H1 (cell line): ENCODE measurements at regions not wholly inside any gene's neighbourhood (a gene's known extent, or its start where the extent isn't known, plus 50 kb on each side); places are given as distances from the start of the nearest gene placed in this dataset.

Experiments used
- BCL11A ChIP-seq, 2 experiments: IDR thresholded peaks; one replicate each; pipeline ENCODE4 v1.6.1; 2011; ENCODE audit warnings: low read depth in 2 of 2, low read length in 2 of 2, mild to moderate bottlenecking in 2 of 2
- CBX8 ChIP-seq: fragments of 300-800, 300-1000 bp; sonication (generic); IDR thresholded peaks from 2 replicates; pipeline ENCODE4 v1.7.1; 2016; ENCODE audit warnings: low read depth, low read length, borderline replicate concordance
- CTBP2 ChIP-seq: IDR thresholded peaks from 2 replicates; pipeline ENCODE4 v1.7.0; 2011; ENCODE audit warnings: borderline replicate concordance, mild to moderate bottlenecking, moderate library complexity, mixed read lengths, low read length; ENCODE audit not compliant: insufficient read depth, insufficient read length
- EP300 ChIP-seq, 2 experiments: IDR thresholded peaks; 1 replicate in 1 of 2; 2 replicates in 1 of 2; pipeline ENCODE4 v1.6.1; 2011 to 2012; ENCODE audit warnings: low read depth in 2 of 2, low read length in 2 of 2, mild to moderate bottlenecking in 2 of 2, borderline replicate concordance in 1 of 2, inconsistent platforms in 1 of 2, moderate library complexity in 1 of 2
- GABPA ChIP-seq: IDR thresholded peaks from 2 replicates; pipeline ENCODE4 v1.6.1; 2011; ENCODE audit warnings: mild to moderate bottlenecking, low read length, moderate library complexity, borderline replicate concordance; ENCODE audit not compliant: insufficient read depth
- NRF1 ChIP-seq: IDR thresholded peaks from 2 replicates; pipeline ENCODE4 v1.6.1; 2011; ENCODE audit warnings: mild to moderate bottlenecking, low read depth, low read length, improper control_type of control experiment
- RNF2 ChIP-seq: fragments of 200-900, 300-1000 bp; sonication (generic); IDR thresholded peaks from 2 replicates; pipeline ENCODE4 v1.7.1; 2016; ENCODE audit warnings: borderline replicate concordance, low read depth, mild to moderate bottlenecking, antibody characterized with exemption, low read length; ENCODE audit not compliant: poor library complexity, severe bottlenecking; ENCODE audit errors: missing control alignments
- SP2 ChIP-seq: IDR thresholded peaks from 2 replicates; pipeline ENCODE4 v1.6.1; 2012; ENCODE audit warnings: mild to moderate bottlenecking, low read length, inconsistent platforms
- SP4 ChIP-seq: IDR thresholded peaks from 2 replicates; pipeline ENCODE4 v1.6.1; 2012; ENCODE audit warnings: low read length, inconsistent platforms
- TBP ChIP-seq: IDR thresholded peaks from 2 replicates; pipeline ENCODE4 v1.6.1; 2011; ENCODE audit warnings: low read depth, low read length, improper control_type of control experiment
- TEAD4 ChIP-seq: IDR thresholded peaks from 2 replicates; pipeline ENCODE4 v1.6.1; 2012; ENCODE audit warnings: low read depth, low read length, inconsistent platforms, mixed read lengths
- TF ChIP-seq, protein P1 (sequence below): fragments of 300-600 bp; sonication (generic); IDR thresholded peaks from 2 replicates; pipeline ENCODE4 v1.7.1; 2012; ENCODE audit warnings: low read length, moderate library complexity, mild to moderate bottlenecking, inconsistent platforms; ENCODE audit not compliant: insufficient replicate concordance

DNA sequence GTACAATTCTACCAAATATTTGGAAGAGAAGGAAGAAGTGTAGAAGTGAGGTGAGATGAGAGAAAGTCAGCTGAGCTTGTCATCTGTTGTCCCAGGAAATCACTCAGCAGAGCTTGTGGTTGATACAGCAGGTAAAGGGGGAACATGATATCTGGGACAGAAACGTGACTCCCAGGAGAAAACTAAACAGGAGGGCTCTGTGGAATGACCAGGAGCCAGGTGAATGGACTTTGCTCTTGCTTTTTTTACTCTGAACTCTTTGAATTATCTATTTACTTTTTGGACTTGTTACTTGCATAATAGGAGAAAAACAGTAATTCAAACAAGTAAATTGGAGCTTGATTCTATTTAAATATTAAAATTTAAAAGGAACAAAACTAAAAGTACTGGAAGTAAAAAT, 555.6 kb upstream of the FRG1 start (continued):
- TF ChIP-seq, protein P1, sequence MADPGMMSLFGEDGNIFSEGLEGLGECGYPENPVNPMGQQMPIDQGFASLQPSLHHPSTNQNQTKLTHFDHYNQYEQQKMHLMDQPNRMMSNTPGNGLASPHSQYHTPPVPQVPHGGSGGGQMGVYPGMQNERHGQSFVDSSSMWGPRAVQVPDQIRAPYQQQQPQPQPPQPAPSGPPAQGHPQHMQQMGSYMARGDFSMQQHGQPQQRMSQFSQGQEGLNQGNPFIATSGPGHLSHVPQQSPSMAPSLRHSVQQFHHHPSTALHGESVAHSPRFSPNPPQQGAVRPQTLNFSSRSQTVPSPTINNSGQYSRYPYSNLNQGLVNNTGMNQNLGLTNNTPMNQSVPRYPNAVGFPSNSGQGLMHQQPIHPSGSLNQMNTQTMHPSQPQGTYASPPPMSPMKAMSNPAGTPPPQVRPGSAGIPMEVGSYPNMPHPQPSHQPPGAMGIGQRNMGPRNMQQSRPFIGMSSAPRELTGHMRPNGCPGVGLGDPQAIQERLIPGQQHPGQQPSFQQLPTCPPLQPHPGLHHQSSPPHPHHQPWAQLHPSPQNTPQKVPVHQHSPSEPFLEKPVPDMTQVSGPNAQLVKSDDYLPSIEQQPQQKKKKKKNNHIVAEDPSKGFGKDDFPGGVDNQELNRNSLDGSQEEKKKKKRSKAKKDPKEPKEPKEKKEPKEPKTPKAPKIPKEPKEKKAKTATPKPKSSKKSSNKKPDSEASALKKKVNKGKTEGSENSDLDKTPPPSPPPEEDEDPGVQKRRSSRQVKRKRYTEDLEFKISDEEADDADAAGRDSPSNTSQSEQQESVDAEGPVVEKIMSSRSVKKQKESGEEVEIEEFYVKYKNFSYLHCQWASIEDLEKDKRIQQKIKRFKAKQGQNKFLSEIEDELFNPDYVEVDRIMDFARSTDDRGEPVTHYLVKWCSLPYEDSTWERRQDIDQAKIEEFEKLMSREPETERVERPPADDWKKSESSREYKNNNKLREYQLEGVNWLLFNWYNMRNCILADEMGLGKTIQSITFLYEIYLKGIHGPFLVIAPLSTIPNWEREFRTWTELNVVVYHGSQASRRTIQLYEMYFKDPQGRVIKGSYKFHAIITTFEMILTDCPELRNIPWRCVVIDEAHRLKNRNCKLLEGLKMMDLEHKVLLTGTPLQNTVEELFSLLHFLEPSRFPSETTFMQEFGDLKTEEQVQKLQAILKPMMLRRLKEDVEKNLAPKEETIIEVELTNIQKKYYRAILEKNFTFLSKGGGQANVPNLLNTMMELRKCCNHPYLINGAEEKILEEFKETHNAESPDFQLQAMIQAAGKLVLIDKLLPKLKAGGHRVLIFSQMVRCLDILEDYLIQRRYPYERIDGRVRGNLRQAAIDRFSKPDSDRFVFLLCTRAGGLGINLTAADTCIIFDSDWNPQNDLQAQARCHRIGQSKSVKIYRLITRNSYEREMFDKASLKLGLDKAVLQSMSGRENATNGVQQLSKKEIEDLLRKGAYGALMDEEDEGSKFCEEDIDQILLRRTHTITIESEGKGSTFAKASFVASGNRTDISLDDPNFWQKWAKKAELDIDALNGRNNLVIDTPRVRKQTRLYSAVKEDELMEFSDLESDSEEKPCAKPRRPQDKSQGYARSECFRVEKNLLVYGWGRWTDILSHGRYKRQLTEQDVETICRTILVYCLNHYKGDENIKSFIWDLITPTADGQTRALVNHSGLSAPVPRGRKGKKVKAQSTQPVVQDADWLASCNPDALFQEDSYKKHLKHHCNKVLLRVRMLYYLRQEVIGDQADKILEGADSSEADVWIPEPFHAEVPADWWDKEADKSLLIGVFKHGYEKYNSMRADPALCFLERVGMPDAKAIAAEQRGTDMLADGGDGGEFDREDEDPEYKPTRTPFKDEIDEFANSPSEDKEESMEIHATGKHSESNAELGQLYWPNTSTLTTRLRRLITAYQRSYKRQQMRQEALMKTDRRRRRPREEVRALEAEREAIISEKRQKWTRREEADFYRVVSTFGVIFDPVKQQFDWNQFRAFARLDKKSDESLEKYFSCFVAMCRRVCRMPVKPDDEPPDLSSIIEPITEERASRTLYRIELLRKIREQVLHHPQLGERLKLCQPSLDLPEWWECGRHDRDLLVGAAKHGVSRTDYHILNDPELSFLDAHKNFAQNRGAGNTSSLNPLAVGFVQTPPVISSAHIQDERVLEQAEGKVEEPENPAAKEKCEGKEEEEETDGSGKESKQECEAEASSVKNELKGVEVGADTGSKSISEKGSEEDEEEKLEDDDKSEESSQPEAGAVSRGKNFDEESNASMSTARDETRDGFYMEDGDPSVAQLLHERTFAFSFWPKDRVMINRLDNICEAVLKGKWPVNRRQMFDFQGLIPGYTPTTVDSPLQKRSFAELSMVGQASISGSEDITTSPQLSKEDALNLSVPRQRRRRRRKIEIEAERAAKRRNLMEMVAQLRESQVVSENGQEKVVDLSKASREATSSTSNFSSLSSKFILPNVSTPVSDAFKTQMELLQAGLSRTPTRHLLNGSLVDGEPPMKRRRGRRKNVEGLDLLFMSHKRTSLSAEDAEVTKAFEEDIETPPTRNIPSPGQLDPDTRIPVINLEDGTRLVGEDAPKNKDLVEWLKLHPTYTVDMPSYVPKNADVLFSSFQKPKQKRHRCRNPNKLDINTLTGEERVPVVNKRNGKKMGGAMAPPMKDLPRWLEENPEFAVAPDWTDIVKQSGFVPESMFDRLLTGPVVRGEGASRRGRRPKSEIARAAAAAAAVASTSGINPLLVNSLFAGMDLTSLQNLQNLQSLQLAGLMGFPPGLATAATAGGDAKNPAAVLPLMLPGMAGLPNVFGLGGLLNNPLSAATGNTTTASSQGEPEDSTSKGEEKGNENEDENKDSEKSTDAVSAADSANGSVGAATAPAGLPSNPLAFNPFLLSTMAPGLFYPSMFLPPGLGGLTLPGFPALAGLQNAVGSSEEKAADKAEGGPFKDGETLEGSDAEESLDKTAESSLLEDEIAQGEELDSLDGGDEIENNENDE: no peak
- TF ChIP-seq BCL11A (IDR thresholded peaks at IDR 0.05; ENCODE audit: low read depth in 2 of 2, low read length in 2 of 2): no peak
- TF ChIP-seq TEAD4: no peak
- no peak for TF ChIP-seq SP4
- TF ChIP-seq EP300 (IDR thresholded peaks at IDR 0.05; ENCODE audit: borderline replicate concordance in 1 of 2, low read depth in 2 of 2, low read length in 2 of 2): no peak
- TF ChIP-seq TBP: no peak
- no peak for TF ChIP-seq CTBP2
- no peak for TF ChIP-seq NRF1
- TF ChIP-seq CBX8: no peak
- no peak for TF ChIP-seq SP2
- no peak for TF ChIP-seq RNF2
- no peak for TF ChIP-seq GABPA
